GM21717 (cell line): ENCODE measurements at regions not wholly inside any gene's neighbourhood (a gene's known extent, or its start where the extent isn't known, plus 50 kb on each side); places are given as distances from the start of the nearest gene placed in this dataset.

ENCODE experiments used
- ATAC-seq: cut with Tn5 transposase; IDR thresholded peaks from one replicate; pipeline ENCODE4 v1.9.1; 2021; ENCODE audit warnings: mild to moderate bottlenecking, moderate library complexity; ENCODE audit not compliant: unreplicated experiment

DNA sequence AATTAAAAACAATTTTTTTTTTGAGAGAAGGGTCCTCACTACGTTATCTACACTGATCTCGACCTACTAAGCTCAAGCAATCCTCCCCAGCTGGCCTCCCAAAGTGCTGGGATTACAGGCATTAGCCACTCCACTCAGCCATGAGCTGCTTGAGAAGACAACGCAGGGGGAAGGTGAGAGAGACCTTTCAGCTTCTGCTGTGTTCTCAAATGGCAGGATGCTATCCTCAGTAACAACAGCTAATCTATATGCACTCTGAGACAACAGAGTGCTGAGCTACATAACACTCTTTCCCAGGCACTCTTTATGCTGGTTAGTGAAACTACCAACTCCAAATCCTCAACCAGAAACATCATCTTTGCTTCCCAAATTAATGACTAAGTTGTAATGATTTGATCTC, 526.1 kb downstream of the CCER1 start:
- no peak for ATAC-seq

DNA sequence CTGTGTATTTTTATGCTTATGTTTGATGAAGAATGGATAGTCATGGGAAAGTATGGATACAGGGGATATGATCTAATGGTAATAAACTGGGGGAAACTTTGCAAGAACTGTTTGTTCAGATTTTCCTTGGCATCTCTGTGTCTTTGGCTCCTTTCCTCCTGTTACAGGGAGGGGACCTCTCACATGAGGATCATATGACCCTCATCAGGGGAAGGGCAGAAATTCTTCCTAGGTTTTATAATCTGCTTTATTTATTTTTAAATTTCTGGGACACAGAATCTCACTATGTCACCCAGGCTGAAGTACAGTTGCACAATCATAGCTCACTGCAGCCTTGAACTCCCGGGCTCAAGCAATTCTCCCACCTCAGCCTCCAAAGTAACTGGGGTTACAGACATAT, 526.5 kb downstream of the CCER1 start:
- no peak for ATAC-seq

GRCh38 chr12:90423965-90424364, 531.0 kb downstream of the CCER1 start:
- ATAC-seq = no peak

DNA sequence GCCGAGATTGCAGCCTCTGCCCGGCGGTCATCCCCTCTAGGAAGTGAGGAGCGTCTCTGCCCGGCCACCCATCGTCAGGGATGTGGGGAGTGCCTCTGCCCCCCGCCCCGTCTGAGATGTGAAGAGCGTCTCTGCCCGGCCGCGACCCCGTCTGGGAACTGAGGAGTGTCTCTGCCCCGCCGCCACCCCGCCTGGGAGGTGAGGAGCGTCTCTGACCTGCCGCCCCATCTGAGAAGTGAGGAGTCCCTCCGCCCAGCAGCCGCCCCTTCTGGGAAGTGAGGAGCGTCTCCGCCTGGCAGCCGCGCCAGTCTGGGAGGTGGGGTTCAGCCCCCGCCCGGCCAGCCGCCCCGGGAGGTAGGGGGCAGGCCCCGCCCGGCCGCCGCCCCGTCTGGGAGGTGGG, 544.0 kb downstream of the CCER1 start:
- ATAC-seq = no peak

- ATAC-seq = no peak
These were observed 547.1 kb downstream of the CCER1 start for GRCh38 chr12:90407841-90408240.

DNA sequence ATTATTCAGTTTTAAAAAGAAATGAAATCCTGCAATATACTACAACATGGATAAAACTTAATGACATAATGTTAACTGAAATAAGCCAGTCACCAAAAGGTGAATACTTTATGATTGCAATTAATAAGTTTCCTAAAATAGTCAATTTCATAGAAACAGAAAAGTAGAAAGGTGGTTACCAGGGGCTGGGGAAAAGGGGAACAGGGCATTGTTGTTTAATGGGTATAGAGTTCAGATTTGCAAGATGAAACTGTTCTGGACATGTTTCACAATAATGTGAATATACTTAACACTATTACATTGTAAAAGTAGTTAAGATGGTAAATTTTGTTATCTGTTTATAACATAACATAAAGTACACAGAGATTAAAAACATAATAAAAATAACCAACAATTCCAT, 550.9 kb downstream of the CCER1 start:
- peak; percentile 90 for ATAC-seq

DNA sequence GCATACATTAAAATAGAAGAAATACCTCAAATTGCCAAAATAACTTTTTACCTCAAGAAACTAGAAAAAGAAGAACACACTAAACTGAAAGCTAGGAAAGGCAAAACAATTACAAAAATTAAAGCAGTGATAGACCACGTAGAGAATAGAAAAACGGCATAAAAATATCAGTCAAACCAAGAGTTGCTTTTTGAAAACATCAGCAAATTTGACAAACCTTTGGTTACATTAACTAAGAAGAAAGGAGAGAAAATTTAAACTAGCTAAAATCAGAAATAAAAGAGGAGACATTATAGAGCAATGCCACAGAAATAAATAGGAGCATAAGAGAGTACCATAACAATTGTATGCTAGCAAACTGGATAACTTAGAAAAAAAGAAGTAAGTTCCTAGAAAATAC, 553.8 kb downstream of the CCER1 start:
- ATAC-seq = no peak

GRCh38 chr12:90399357-90399756, 555.6 kb downstream of the CCER1 start:
- ATAC-seq = no peak

GRCh38 chr12:90398285-90398836, 556.6 kb downstream of the CCER1 start:
- ATAC-seq = no peak

- ATAC-seq = no peak
These were observed 558.4 kb downstream of the CCER1 start for GRCh38 chr12:90396556-90396955.

- no peak for ATAC-seq
These were observed 561.3 kb downstream of the CCER1 start for GRCh38 chr12:90393652-90394051.

DNA sequence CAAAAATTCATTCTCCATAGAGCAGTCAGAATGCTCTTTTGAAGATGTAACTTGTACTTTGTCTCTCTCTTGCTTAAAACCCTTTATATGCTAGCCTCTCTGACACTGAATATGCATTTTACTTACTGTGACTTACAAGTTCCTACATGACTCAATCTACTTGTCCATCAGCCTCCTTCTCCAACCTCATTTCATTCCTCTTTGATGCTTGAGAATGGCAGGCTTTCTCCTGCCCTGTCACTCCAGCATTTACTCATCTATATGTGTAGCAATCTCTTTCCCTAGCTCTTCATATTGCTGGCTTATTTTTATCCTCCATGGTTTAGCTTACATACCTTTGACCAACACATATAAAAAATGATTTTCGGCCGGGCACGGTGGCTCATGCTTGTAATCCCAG, 561.9 kb downstream of the CCER1 start:
- no peak for ATAC-seq

DNA sequence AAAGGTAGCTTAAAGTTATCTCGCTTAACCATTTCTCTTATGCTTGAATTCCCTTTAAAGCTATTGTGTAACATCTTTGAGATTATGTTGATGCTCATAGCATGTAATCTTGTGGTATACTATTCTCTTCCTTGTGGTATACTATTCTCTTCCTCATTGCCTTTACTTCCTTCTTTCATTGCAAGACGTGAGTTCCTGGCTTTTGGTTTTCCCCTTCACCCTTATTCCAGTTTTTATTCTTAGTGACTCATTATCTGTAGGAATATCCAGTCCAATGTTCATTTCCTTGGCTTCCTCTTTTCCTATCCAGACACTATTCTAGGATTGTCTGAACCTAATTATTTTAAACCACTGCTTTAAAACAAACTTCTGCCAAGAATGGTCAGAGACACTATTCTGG, 564.0 kb downstream of the CCER1 start:
- ATAC-seq = no peak

DNA sequence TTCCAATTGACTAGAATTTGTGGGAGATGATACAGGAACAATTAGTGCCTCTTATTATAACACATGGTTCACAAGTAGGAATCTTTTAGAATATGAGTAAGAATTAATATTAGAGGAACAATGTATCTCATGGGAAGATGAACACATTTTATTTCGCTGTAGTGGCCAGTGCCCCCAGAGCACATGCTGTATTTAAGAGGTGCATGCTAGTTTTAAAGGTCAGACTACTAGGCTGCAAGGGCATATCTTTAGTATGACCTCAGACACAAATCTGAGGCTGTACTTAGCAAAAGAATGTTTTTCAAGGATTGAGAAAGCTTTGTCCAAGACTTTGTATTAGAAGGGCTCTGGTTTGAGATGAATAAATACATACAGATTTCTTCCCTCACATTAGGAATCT, 586.9 kb downstream of the CCER1 start:
- no peak for ATAC-seq

GRCh38 chr12:90366286-90366685, 588.7 kb downstream of the CCER1 start:
- ATAC-seq = no peak

GRCh38 chr12:90360300-90360699, 594.7 kb downstream of the CCER1 start:
- no peak for ATAC-seq

DNA sequence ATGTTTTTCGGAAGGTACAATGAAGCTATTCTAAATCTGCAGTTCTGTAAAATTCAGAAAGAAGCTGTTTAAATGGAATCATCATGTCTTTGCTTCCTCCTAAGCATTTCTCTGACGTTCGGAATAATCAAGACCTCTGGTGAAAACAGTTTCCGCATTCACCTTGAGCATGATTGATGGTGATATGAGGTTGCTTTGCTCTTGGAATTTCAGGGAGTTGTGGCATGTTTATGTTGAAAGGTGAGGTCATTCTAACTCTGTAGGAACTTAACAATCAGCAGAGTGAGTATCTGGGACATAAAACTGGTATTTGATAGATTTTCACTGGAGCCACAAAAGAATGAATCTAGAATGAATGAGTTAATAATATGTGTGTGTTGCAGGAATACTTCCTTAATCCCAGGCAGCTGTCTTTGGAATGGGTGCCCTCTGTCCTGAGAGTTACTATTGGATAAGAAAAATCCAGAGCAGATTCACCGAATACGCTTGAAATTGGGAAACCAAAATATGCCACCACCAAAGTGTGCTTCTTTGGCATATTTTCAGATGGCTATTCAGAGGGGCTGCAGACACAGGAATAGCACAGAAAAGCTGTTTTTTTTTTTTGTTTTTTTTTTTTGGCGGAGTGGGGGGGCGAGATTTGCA, 599.1 kb downstream of the CCER1 start:
- no peak for ATAC-seq

GRCh38 chr12:90343966-90344365, 611.0 kb downstream of the CCER1 start:
- ATAC-seq = no peak

GRCh38 chr12:90342081-90342480, 612.9 kb downstream of the CCER1 start:
- ATAC-seq = no peak

DNA sequence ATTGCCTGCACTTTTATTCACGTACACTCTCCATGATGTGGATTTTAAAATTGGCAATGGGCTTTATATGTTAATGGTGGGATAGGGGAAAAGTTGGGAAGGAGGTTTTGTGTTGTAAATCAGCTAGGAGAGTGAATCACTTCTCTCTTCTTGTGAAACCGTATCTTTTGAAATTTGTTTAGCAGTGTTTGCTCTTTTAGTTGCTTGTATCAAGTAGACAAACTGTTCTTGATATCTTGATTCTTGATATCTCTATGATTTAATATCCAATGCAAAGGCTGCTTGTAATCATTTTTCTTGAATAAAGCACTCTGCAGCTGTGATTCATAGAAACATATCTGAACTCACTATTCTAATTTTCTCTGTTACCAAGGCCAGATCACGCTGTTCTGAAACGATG, 615.1 kb downstream of the CCER1 start:
- no peak for ATAC-seq

DNA sequence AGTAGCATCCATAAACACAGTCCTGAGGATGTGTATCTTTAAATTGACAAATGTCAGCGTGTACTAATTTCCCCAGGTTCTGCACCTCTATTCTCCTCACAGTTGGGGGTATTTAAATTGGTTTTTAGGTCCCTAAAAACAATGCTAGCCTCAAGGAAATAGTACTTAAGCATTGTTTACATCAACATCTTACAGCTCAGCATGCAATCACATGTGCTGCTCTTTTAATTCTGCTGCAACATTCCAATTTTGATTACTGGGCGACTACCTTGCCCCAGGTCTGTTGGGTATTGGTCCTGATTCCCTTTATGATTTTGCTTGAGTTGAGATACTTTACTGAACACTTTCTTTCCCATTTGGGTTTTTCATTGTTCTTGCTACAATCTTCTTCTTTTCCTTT, 616.6 kb downstream of the CCER1 start:
- ATAC-seq = no peak

- ATAC-seq = no peak
These were observed 618.0 kb downstream of the CCER1 start for GRCh38 chr12:90337018-90337417.

- no peak for ATAC-seq
These were observed 619.4 kb downstream of the CCER1 start for GRCh38 chr12:90335566-90335965.
